Adrenal gland (tissue), 5 donors: ENCODE measurements at regions not wholly inside any gene's neighbourhood (a gene's known extent, or its start where the extent isn't known, plus 50 kb on each side); places are given as distances from the start of the nearest gene placed in this dataset.

ENCODE experiments used
- CTCF ChIP-seq, 6 experiments: fragments of 450-650 bp in 4 of 6; fragments of 200-600 bp in 2 of 6; sonication (generic) in 1 of 6; IDR thresholded peaks; 1 replicate in 5 of 6; 2 replicates in 1 of 6; pipeline versions ENCODE4 v1.5.1 to v1.8.0; 2016 to 2021; ENCODE audit warnings: antibody characterized with exemption in 6 of 6, mild to moderate bottlenecking in 2 of 6, moderate library complexity in 1 of 6
- POLR2A ChIP-seq, 2 donors: fragments of 450-650 bp; IDR thresholded peaks; one replicate each; pipeline ENCODE4 v1.6.1; 2017; ENCODE audit warnings: antibody characterized with exemption in 2 of 2, mild to moderate bottlenecking in 2 of 2, moderate library complexity in 1 of 2
- donor health status: DM: no; HTN: no; CAD: no.

DNA sequence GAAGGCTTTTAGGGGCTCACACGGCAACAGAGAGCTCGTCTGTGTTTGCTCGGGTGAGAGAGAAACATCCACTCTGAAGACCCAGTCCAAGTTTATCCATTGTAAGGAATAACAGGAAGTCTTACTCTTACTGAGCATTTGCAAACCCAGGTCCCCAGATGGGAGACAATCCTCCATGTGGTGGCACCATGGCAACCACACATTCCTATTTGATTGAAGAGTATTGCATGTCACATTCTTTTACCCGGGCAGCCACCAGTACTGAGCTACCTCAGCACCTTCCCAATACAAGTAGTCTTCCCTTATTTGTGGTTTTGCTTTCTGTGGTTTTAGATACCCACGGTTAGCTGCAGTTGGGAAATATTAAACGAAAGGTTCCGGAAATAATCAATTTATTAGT, 302.9 kb upstream of the RASGRP1 start:
- TF ChIP-seq POLR2A (IDR thresholded peaks at IDR 0.05): no peak
- no peak for TF ChIP-seq CTCF (IDR thresholded peaks at IDR 0.05)
